Stimulated activated CD8-positive, alpha-beta memory T cell treated with anti-CD3 and anti-CD28 coated beads, Interleukin-7, amount 100 ng/mL, for 24 hours (primary cell): ENCODE measurements at regions not wholly inside any gene's neighbourhood (a gene's known extent, or its start where the extent isn't known, plus 50 kb on each side); places are given as distances from the start of the nearest gene placed in this dataset.
"Not testable (repeated sequence)": the region's sequence is repeated elsewhere in the genome, so short reads cannot be mapped to it uniquely, and the experiment has no call there.

Experiments
- DNase-seq: peaks from one replicate; pipeline ENCODE4 v3.0.0-alpha.2; 2020; ENCODE audit warnings: low read depth

DNA sequence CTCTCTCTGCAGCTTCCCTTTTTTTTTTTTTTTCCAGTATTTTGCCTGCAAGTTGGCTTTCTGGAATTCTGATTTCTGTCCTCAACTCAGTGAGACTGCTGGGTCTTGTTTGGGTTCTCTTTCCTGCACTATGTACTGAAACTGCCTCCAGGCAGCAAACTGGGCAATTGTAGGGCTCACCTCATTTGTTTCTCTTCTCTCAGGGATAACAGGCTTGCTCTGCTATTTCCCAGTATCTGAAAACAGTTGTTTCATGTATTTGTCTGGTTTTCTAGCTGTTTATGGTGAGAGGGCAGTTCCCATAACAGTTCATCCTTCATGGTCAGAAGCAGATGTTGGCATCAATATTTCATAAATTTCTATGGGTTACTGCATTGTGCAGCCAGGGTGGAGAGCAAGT lies 206.0 kb downstream of the CYRIA start:
- no peak for DNase-seq

DNA sequence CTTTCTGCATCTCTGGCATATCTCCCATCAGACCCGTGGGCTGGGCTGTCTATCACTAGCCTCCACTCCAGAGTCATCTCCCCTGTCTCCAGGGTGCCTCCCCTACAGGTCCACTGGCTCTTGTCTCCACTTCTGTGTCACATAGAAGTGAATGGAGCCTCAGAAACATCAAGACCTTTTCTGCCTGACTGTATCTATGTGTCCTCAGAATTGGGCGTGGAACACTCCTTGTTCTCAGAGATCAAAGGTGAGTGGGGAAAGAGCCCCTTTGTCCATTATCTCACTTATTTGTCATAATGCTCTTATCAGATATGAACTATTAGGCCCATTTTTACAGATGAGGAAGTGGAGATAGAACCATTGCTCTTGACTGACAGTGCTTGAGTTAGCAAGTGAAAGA lies 211.0 kb downstream of the CYRIA start:
- DNase-seq = no peak

DNA sequence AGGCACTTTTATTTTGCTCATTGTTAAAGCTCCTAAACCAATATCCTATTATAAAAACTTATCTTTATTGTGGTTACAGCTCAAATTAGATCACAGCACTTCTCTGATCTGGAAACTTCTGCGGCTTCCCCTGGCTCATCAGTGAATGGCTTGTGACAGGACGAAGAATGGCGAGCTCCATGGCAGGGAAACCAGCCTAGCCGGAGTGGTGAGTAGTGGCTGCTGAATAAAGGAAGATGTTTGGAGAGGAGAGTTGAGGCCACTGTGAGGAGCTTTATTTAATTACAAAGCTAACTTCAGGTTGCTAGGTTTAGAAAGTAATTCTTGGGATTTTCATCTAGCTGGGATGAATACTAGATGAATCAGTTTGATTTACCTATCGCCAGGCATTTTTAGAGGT lies 213.5 kb downstream of the CYRIA start:
- no peak for DNase-seq

DNA sequence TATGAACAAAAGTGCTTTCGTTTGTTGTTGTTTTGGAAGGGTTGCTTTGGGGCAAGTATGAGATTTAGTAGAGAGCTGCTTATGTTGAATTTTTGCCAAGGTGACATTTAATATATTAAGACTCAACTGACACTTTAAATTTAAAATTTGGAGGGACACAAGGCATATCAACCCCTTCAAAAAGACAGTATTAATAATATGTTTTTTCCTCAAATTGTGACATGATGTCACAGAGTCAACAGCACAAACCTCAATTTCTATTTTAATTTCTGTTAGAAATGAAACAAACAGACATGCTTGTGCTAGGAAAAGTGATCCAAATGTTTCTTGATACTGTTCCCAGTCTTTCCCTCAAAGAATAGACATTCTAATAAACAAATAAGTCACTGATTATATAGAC lies 218.9 kb downstream of the CYRIA start:
- no peak for DNase-seq

DNA sequence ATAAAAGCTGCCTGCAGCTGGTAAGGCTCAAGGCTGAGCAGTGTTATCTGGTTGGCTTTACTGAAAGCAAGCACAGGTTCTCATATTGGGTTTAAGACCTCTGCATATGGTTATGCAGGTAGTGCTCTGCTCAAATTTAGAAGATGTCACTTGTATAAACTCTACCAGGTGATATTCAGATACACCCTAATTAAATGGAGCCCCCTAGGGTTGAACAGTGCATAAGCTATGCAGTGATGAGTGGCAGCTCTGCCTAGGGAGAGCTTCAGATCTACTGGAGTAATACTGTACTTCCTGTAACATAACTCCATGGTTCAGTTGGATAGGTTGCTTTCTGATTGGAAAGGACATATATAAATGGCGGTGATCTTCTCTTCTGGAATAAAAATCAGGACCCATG lies 222.7 kb downstream of the CYRIA start:
- no peak for DNase-seq

DNA sequence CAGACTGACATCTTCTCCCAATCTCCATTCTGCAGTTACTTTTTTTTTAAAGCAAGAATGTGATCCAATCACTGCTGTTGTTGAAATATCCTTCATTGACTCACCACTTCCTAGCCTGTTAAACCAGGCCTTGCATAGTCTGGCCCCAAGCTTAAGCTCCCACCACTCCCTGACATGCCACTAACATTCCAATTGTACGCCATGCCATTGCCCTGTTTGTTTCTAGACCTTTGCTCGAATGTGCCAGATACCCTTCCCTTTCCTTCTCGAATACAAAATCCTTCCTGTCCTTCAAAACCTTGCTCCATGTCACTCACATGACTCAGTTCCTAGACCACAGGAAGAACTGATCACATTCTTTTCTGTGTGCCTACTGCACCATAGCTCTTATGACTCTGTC lies 224.2 kb downstream of the CYRIA start:
- DNase-seq = no peak

DNA sequence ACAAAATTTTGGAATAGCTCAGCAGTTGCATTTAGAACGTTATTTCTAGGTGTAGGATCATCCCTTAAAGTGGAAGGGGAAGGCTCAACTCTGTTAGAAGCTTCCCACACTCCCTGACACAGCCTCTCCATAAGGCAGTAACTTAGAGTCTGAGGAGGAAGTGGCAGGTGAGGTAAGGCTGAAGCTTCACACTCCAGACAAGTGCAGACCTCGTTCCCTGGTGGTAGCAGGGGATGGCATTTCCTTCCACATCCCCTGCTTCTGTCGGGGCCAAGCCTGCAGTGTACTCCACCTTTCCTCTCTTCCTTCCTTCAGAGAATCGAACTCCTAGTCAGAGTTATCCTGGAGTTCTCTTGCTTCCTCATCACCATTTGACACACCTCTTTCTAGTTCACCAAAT lies 224.7 kb downstream of the CYRIA start:
- DNase-seq = no peak

DNA sequence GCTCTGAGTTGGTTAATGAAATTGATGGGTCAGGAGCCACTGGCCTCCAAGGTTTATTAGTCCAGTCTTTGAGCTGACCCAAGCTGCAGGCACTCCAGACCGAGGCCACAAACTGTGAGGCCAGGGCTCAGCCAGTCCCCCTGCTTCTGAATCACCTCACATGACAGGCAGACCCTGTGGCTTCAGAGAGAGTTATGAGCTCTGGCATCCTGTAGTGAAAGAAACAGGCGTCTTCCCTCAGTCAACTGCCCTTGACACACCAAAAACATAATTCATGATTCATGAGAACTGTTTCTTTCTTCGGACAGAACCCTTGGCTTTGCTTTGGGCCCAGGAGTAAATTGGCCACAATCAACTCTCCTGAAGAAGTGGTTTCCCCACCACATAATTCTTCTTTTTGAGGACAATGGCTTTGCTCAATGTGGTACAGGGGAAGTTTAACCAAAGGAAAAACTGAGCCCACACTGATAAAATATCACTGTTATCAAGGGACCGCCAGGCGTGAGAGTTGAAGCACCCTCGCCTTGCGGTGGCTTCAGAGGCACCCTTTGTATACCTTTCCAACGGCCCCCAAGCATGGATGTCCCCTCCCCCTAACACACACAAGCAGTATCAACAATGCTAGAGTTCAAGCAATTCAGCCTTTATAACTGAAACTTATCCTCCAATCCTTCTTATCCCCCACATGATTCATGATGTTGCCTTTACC lies 226.9 kb downstream of the CYRIA start:
- no peak for DNase-seq

DNA sequence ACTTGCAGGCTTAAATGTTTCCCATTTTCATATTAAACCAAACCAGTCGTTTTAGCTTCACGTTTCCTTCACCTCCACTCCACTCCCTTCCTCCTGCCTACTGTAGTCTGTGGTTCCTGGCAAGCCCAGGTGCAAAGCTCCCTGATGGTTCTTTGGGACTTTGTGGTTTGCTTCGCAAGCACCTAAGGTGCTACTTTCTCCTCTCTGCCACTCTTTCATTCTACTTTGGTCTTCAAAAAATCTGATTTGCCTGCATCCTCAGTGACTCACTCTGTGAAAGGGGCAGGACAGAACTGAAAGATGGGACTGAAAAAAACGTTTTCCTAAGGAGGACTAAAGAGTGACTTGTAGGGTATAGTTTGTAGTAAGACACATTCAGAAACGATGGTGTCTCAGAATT lies 228.4 kb downstream of the CYRIA start:
- DNase-seq = no peak

DNA sequence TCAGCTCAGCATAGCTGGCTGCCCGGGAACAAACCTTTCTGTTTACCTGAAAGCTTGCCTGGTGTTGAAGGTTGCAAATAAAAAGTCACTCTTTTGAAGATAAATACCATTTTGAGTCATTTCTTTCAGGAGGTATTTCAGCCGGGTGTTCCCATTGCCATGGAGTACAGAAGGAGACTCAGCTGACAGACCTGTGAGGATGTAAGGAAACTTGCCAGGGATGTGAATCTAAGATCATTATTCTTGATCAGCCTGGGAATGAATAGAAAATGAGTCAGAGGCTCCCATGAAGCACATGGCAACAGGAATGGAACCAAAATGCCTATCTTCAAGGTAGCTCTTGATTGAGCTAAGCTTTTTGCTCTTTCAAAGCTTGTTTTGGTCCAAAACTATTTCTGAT lies 231.2 kb downstream of the CYRIA start:
- no peak for DNase-seq

DNA sequence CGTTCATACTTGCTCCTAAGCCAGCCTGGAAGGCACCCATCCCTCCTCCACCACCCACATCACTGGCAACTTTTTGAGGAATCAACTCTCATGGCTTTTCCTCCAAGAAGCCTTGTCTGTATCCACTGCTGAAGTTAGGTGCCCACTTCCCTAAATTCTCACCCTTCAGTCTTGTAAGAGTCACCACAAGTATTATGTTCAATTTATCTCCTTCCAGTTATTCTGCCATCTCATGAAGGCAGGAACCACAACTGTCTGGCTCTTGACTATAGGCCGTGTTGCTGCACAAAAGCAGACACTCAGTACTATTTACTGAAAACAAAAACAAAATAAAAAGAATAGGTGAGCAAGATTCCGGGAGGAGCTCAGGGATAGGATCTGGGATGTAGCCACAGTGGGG lies 234.8 kb downstream of the CYRIA start:
- DNase-seq = no peak

DNA sequence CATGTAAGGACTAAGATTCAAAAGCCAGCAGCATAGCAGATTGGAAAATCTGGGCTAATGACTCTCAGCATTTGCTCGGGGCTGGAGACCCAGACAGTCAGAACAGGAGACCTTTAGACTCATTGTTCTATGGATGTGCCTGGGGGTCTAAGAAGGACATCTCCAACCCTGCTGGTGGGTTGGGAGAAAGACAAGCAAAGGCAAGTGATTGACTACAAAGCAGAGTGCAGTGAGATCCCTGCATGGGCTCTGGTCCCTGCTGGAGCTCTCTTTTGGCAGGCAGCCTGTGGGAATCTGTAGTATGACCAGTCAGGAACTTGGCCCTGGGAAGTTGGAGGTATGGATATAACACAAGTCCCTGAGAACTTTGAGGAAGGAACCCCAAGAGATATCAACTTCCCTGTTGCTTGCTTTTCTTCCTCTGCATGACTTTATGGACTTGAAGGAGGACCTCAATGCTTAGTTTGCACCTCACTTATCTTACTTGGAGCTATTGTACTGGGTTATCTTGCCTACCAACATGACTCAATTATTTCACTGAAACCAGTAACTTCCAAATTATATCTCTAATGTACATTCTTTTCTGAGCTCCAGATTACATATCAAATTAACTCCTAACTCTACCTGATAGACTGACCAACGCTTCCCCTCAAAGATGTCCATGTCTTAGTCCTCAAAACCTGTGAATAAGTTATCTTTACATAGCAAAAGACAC lies 236.0 kb downstream of the CYRIA start:
- DNase-seq = no peak

DNA sequence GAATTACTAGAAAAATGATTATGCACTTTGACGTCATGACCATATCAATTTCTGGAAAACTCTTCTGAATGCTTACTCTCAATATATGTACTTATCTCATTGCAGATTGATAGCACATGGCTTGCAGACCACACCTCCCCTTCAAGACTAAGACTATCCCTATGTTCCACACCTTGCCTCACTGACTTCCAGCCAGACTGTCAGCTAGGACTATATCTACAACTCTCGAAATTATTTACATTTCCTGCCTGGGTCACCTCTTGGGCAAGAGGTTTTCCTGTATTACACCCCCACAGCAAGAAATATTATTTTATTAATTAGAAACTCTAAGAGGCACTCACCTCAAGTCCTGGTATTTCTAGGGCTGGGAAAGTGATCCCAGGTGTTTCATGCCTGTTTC lies 236.6 kb downstream of the CYRIA start:
- DNase-seq = no peak

DNA sequence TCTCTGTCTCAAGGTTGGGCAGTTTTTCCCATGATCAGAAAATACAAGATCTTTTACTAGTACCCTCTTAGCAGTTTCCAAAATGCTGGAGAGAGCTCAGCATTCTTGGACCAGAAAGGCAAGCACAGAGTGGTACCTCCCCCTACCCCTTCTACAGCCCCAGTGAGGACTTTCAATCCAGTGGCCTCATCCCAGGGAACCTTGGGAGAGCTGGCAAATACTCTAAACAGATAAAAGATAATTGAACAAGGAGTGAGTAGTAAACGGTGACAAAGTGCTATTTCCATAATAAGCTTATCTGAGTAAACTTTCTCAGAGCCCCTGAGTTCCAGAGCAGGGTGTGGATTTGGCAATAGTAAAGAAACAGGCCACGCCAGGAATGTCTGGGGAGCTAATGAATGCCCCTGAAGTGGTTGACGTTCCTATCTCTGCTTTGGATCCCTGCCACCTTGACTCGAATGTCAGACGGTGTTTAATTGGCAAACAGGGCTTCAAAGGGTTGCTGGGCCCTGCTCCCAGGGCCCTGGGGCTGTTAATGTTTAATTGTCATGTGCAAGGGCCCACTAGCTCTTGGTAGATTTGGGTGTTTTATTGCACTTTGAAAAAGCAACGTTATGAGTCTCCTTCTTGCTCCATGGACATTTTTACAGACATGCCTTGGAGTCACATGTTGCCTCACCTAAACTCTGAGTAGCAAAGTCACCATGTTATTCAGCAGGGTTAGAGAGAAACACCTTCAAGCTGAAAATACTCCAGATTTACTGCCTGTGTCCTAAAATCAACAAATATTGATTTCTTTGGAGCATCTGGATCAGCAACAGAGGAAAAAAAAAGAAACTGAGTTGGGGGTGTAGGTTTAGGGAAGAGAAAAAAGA lies 239.9 kb downstream of the CYRIA start:
- DNase-seq = no peak

DNA sequence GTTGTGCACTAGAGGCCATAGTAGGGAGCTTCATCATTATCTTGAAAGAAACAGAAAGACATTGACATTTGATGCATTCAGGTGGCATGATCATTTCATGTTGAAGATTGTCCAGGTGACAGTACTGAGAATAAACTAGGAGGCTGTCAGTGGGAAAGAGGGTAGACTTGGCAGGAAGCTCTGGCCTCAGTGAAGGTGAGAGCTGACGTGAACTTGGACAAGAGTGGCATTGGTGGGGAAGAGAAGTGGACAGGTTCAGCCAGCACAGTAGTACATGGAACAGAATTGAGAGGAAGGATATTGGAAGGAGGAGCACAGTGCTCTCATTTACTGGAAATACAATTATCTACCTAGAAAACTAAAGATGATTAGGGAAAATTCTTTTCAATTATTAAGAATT lies 245.2 kb downstream of the CYRIA start:
- DNase-seq = no peak

DNA sequence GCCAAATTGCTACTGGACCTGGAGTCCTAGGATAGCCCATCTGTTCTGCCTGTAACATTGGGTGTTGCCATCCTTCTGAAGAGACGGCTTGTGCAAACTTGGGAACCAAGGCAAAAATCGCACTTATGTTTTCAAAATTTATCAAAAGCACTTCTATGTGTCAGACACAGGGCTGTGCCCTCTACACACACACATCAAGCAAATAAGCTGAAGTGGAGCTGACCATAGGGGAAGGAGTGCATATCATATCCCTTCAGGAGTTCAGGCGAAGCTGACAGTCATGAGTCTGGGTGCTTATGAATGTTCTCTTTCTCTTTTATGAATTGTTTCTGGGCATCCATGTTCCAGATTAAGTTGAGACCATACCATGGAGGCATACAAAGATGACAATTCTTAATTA lies 247.9 kb downstream of the CYRIA start:
- DNase-seq = no peak

DNA sequence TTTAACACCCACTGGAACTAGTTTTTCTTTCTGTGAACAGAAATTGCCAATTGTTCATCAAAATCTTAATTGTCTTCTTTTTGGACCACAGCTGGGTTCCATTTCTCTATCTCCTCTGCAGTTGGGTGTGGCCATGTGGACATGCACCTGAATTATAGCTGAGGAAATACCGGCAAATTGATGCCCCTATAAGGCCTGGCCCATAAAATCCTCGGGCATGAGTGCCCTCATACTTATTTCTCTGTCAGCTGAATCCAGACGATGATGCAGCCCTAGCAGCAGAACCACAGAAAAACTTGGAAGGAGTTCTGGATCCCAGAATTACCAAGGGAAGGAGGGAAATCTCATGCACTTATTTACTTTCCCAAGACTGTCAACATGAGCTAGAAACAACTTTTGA lies 249.0 kb downstream of the CYRIA start:
- DNase-seq = no peak

DNA sequence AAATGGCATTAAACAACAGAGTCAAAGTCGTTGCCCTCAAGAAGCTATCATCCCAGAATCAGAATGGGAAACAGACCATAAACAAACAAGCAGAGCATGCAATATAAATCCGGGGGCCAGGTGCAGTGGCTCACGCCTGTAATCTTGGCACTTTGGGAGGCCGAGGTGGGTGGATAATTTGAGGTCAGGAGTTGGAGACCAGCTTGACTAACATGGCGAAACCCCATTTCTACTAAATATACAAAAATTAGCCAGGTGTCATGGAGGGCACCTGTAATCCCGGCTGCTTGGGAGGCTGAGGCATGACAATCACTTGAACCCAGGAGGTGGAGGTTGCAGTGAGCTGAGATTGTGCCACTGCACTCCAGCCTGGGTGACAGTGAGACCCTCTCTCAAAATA lies 249.8 kb downstream of the CYRIA start:
- DNase-seq = not testable (repeated sequence)

DNA sequence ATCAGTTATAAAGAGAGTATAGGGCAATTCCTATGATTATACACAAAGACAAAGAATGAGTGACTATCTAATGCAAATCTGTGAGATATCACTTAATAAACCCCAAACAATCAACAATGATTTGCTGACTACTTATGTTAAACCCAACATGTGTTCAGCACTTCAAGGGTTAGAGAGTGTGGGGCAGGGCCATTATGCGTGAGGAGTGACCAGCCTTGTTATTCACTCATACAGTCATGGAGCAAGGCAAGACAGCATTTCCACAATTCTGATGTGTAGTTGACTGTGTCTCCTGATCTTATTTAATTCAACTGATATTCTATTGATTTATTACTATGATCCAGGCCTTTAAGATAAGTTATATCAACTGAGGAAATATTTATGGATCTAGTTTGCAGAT lies 251.7 kb downstream of the CYRIA start:
- DNase-seq = no peak

DNA sequence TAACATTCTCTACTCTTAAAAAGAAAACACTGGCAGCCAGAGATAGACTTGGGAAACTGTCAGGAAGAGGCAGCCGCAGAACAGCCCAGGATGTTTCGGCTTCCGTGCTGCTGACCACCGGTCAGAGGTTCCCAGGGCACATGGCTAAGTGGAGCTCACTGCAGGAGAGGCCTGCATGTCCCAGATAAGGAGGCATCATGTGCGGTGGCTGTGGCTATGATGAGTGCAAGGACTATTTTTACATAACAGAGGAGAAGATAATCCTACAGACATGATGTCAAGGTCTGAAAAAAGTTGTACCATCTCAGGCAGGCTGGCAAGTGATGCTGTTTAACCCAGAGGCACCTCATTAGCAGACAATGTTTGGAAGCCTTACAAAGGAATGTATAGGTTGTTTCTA lies 252.3 kb downstream of the CYRIA start:
- no peak for DNase-seq

DNA sequence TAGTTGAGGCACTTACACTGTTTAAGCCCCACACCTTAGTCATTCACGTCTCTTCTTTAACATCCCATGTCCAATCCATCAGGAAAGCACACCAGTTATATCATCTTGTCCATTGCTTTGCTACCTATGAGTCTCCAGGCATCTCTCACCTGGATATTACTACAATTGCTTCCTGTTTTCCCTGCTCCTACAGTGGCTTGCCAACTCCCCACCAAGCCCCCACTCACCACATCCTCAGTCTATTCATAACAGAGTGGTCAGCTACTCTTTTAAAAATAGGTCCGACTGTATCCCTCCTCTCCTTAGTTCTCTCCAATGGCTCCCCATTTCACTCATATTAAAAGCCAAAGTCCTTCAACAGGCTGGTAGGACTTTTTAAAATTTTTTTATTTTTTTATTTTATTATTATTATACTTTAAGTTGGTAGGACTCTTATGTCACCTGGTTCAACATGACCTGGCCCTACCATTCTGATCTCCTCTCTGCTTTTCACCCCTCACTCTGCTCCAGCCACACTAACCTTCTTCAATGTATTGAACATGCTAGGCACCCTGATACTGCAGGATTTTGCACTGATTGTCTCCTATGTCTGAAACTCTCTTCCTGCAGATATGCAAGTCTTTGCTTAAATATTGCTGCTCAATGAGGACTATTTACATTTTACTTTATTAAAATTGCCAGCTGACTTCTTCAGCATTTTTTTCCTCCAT lies 253.2 kb downstream of the CYRIA start:
- no peak for DNase-seq

DNA sequence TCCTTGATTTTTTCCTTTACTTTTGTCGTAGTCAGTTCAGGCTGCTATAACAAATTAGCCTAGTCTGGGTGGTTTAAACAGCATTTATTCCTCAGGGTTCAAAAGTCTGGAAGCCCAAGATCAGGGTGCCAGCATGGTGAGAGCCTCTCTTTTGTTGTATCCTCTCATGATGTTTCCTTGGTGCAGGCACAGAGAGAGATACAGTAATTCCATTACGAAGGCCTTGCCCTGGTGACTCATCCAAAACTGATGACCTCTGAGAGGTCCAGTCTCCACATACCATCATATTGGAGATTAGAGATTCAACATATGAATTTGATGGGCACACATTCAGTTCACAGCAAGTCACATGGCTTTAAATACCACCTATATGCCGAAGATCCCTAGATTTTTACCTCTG lies 253.8 kb downstream of the CYRIA start:
- no peak for DNase-seq
